AG09319 (cell line): ENCODE measurements at regions not wholly inside any gene's neighbourhood (a gene's known extent, or its start where the extent isn't known, plus 50 kb on each side); places are given as distances from the start of the nearest gene placed in this dataset.
"Not testable (repeated sequence)": the region's sequence is repeated elsewhere in the genome, so short reads cannot be mapped to it uniquely, and the experiment has no call there.

Source experiments
- DNase-seq: peaks from one replicate; pipeline ENCODE4 v3.0.0-alpha.2; 2010; ENCODE audit warnings: low read depth; ENCODE audit errors: extremely low read depth
- CTCF ChIP-seq: IDR thresholded peaks from 2 replicates; pipeline ENCODE4 v1.5.1; 2011; ENCODE audit warnings: low read depth, mild to moderate bottlenecking, inconsistent platforms, low read length, moderate library complexity

- no peak for DNase-seq
- TF ChIP-seq CTCF = no peak
These were observed 1099.3 kb downstream of the SOCS6 start for GRCh38 chr18:71388148-71388547.

- TF ChIP-seq CTCF = no peak
- DNase-seq = no peak
These were observed 1085.6 kb downstream of the SOCS6 start for GRCh38 chr18:71374294-71375000.

- DNase-seq = no peak
- no peak for TF ChIP-seq CTCF
These were observed 1083.2 kb downstream of the SOCS6 start for GRCh38 chr18:71371951-71372605.

GRCh38 chr18:71370671-71371445, 1082.0 kb downstream of the SOCS6 start:
- no peak for DNase-seq

GRCh38 chr18:71370095-71370494, 1081.2 kb downstream of the SOCS6 start:
- no peak for TF ChIP-seq CTCF
- no peak for DNase-seq

More at GRCh38 chr18:71370671-71371445, 1082.0 kb downstream of the SOCS6 start:
- TF ChIP-seq CTCF = no peak

GRCh38 chr18:71362140-71362539, 1073.3 kb downstream of the SOCS6 start:
- DNase-seq = no peak
- TF ChIP-seq CTCF = no peak

- not testable (repeated sequence) for DNase-seq
These were observed 1066.8 kb downstream of the SOCS6 start for GRCh38 chr18:71355599-71355998.
